Lower leg skin (tissue), 3 donors: ENCODE measurements at regions not wholly inside any gene's neighbourhood (a gene's known extent, or its start where the extent isn't known, plus 50 kb on each side); places are given as distances from the start of the nearest gene placed in this dataset.

Experiments
- CTCF ChIP-seq, 3 donors: fragments of 450-650 bp; IDR thresholded peaks; one replicate each; pipeline ENCODE4 v1.5.1; 2016; ENCODE audit warnings: antibody characterized with exemption in 3 of 3, mild to moderate bottlenecking in 3 of 3, moderate library complexity in 2 of 3
- POLR2A ChIP-seq, 2 donors: fragments of 450-650 bp; IDR thresholded peaks; one replicate each; pipeline ENCODE4 v1.6.1; 2016 to 2017; ENCODE audit warnings: antibody characterized with exemption in 2 of 2, mild to moderate bottlenecking in 1 of 2, moderate library complexity in 1 of 2

- TF ChIP-seq CTCF (IDR thresholded peaks at IDR 0.05) (no peak), POLR2A (IDR thresholded peaks at IDR 0.05) (no peak)
Observed at GRCh38 chr4:32340591-32340990, 1620.4 kb downstream of the PCDH7 start.
